IMR-90 (cell line): ENCODE measurements at regions not wholly inside any gene's neighbourhood (a gene's known extent, or its start where the extent isn't known, plus 50 kb on each side); places are given as distances from the start of the nearest gene placed in this dataset.

Source experiments
- ATAC-seq: fragments of 200-7000 bp; cut with Tn5 transposase; 2 replicates; pipeline ENCODE4 v1.9.1; 2020; ENCODE audit warnings: low read depth, mild to moderate bottlenecking, moderate library complexity
- BruUV-seq: library from RNA; stranded (reverse); fragments of 400-500 nt; replicated peaks from 2 replicates; lab custom pipeline; 2021; lab: Mats Ljungman, UMichigan
- CTCF ChIA-PET: fragments of 300-600 bp; formaldehyde crosslinking; extraction: SDS; loops from one replicate; lab custom pipeline; 2021; ENCODE audit warnings: antibody characterized with exemption; lab: Yijun Ruan, JAX
- POLR2A ChIA-PET: fragments of 300-600 bp; sonication (Branson Sonifier 250); formaldehyde crosslinking; loops from one replicate; lab custom pipeline; 2022; ENCODE audit warnings: antibody characterized with exemption; ENCODE audit not compliant: unreplicated experiment; lab: Charles Lee
- DNase-seq: peaks from one replicate; pipeline ENCODE4 v3.0.0; 2013
- H2AFZ ChIP-seq: replicated peaks from 2 replicates; pipeline ENCODE3; 2013; ENCODE audit warnings: low read length, mild to moderate bottlenecking; ENCODE audit not compliant: poor library complexity
- H2AK5ac ChIP-seq: 2 replicates; pipeline ENCODE4 v1.6.1; 2013; ENCODE audit warnings: low read depth, low read length, inconsistent platforms
- H2AK9ac ChIP-seq: replicated peaks from 2 replicates; pipeline ENCODE3; 2013; ENCODE audit warnings: mild to moderate bottlenecking, low read depth, low read length, moderate library complexity; ENCODE audit not compliant: poor library complexity
- H2BK120ac ChIP-seq: 2 replicates; pipeline ENCODE4 v1.6.1; 2013; ENCODE audit warnings: low read depth, low read length, inconsistent platforms
- H2BK15ac ChIP-seq: 3 replicates; pipeline ENCODE4 v1.6.1; 2013; ENCODE audit warnings: low read depth, low read length, inconsistent platforms
- H2BK20ac ChIP-seq: 2 replicates; pipeline ENCODE4 v1.6.1; 2013; ENCODE audit warnings: low read depth, mild to moderate bottlenecking, inconsistent platforms, low read length, moderate library complexity
- H2BK5ac ChIP-seq: 2 replicates; pipeline ENCODE4 v1.6.1; 2013; ENCODE audit warnings: mild to moderate bottlenecking, low read depth, low read length, inconsistent platforms; ENCODE audit not compliant: poor library complexity, severe bottlenecking
- H3K14ac ChIP-seq: replicated peaks from 2 replicates; pipeline ENCODE4 v1.6.1; 2013; ENCODE audit warnings: low read depth, low read length, inconsistent platforms
- H3K18ac ChIP-seq: 2 replicates; pipeline ENCODE4 v1.6.1; 2013; ENCODE audit warnings: low read depth, low read length, control low read depth
- H3K23ac ChIP-seq: 2 replicates; pipeline ENCODE4 v1.6.1; 2013; ENCODE audit warnings: low read depth, low read length, inconsistent platforms
- H3K27ac ChIP-seq: 2 replicates; pipeline ENCODE4 v1.5.1; 2013; ENCODE audit warnings: mild to moderate bottlenecking, control low read depth, low read length; ENCODE audit not compliant: insufficient read depth
- H3K27me3 ChIP-seq: 2 replicates; pipeline ENCODE4 v1.6.1; 2013; ENCODE audit warnings: low read length; ENCODE audit not compliant: control insufficient read depth, insufficient read depth
- H3K36me3 ChIP-seq: 2 replicates; pipeline ENCODE4 v1.6.1; 2013; ENCODE audit warnings: low read length, mixed read lengths; ENCODE audit not compliant: control insufficient read depth, insufficient read depth
- H3K4ac ChIP-seq: 2 replicates; pipeline ENCODE4 v1.6.1; 2013; ENCODE audit warnings: low read depth, low read length, inconsistent platforms
- H3K4me1 ChIP-seq: 2 replicates; pipeline ENCODE4 v1.6.1; 2013; ENCODE audit warnings: low read length, mixed read lengths; ENCODE audit not compliant: control insufficient read depth, insufficient read depth
- H3K4me2 ChIP-seq: 2 replicates; pipeline ENCODE4 v1.6.1; 2013; ENCODE audit warnings: low read depth, mild to moderate bottlenecking, control low read depth, low read length, moderate library complexity
- H3K4me3 ChIP-seq: 2 replicates; pipeline ENCODE4 v1.5.1; 2013; ENCODE audit warnings: low read depth, mild to moderate bottlenecking, control low read depth, low read length, moderate library complexity; ENCODE audit not compliant: insufficient read depth
- H3K56ac ChIP-seq: 2 replicates; pipeline ENCODE4 v1.6.1; 2013; ENCODE audit warnings: low read length, inconsistent platforms; ENCODE audit not compliant: insufficient read depth; ENCODE audit errors: extremely low read depth
- H3K79me1 ChIP-seq, 2 experiments: 2 replicates each; pipeline ENCODE4 v1.6.1; 2013; ENCODE audit warnings: low read length in 2 of 2, inconsistent platforms in 1 of 2, low read depth in 1 of 2
- H3K9ac ChIP-seq: 2 replicates; pipeline ENCODE4 v1.6.1; 2013; ENCODE audit warnings: low read depth, low read length, control low read depth
- H3K9me1 ChIP-seq: 2 replicates; pipeline ENCODE4 v1.6.1; 2013; ENCODE audit warnings: low read length, inconsistent platforms; ENCODE audit not compliant: insufficient read depth
- H3K9me3 ChIP-seq: 2 replicates; pipeline ENCODE4 v1.6.1; 2013; ENCODE audit warnings: low read length; ENCODE audit not compliant: control insufficient read depth, insufficient read depth
- H4K20me1 ChIP-seq: 2 replicates; pipeline ENCODE4 v1.6.1; 2013; ENCODE audit warnings: low read length, inconsistent platforms; ENCODE audit not compliant: insufficient read depth
- H4K5ac ChIP-seq: 2 replicates; pipeline ENCODE4 v1.6.1; 2013; ENCODE audit warnings: mild to moderate bottlenecking, low read depth, low read length, control low read depth
- H4K8ac ChIP-seq, 2 experiments: 2 replicates each; pipeline ENCODE4 v1.6.1; 2013; ENCODE audit warnings: low read depth in 2 of 2, low read length in 2 of 2, control low read depth in 1 of 2, inconsistent platforms in 1 of 2
- H4K91ac ChIP-seq: 2 replicates; pipeline ENCODE4 v1.6.1; 2013; ENCODE audit warnings: low read depth, low read length, inconsistent platforms; ENCODE audit not compliant: insufficient read depth
- BHLHE40 ChIP-seq: fragments of 150-350 bp; IDR thresholded peaks from 2 replicates; pipeline ENCODE4 v1.6.1; 2016; ENCODE audit warnings: mild to moderate bottlenecking, low read depth, low read length
- CHD1 ChIP-seq: IDR thresholded peaks from 2 replicates; pipeline ENCODE4 v1.6.1; 2012; ENCODE audit warnings: low read depth, low read length, improper control_type of control experiment
- CTCF ChIP-seq: conservative IDR thresholded peaks from 2 replicates; pipeline ENCODE4 v1.5.1; 2012; ENCODE audit warnings: mild to moderate bottlenecking, low read depth, low read length, improper control_type of control experiment
- FOS ChIP-seq: fragments of 150-350 bp; IDR thresholded peaks from 2 replicates; pipeline ENCODE4 v1.6.1; 2016; ENCODE audit warnings: low read depth, low read length
- MAZ ChIP-seq: IDR thresholded peaks from 2 replicates; pipeline ENCODE4 v1.6.1; 2012; ENCODE audit warnings: low read depth, mild to moderate bottlenecking, low read length, improper control_type of control experiment, moderate library complexity, borderline replicate concordance
- MXI1 ChIP-seq: IDR thresholded peaks from 2 replicates; pipeline ENCODE4 v1.6.1; 2012; ENCODE audit warnings: low read depth, mild to moderate bottlenecking, low read length, moderate library complexity, borderline replicate concordance
- NFE2L2 ChIP-seq: fragments of 150-350 bp; IDR thresholded peaks from 2 replicates; pipeline ENCODE4 v1.6.1; 2016; ENCODE audit warnings: low read depth, mild to moderate bottlenecking, low read length
- POLR2A ChIP-seq: IDR thresholded peaks from 2 replicates; pipeline ENCODE4 v1.6.1; 2012; ENCODE audit warnings: mild to moderate bottlenecking, low read depth, low read length
- RAD21 ChIP-seq: IDR thresholded peaks from 2 replicates; pipeline ENCODE4 v1.6.1; 2012; ENCODE audit warnings: low read length, improper control_type of control experiment
- RCOR1 ChIP-seq: IDR thresholded peaks from 2 replicates; pipeline ENCODE4 v1.6.1; 2012; ENCODE audit warnings: mild to moderate bottlenecking, low read length, improper control_type of control experiment; ENCODE audit not compliant: insufficient replicate concordance
- RFX5 ChIP-seq: IDR thresholded peaks from 2 replicates; pipeline ENCODE4 v1.8.0; 2012; ENCODE audit warnings: low read depth, mild to moderate bottlenecking, low read length, moderate library complexity
- SMC3 ChIP-seq: fragments of 150-350 bp; IDR thresholded peaks from 2 replicates; pipeline ENCODE4 v1.6.1; 2016; ENCODE audit warnings: low read depth, mild to moderate bottlenecking, antibody characterized with exemption, low read length, moderate library complexity
- USF2 ChIP-seq: fragments of 150-350 bp; IDR thresholded peaks from 2 replicates; pipeline ENCODE4 v1.6.1; 2017; ENCODE audit warnings: mild to moderate bottlenecking, antibody characterized with exemption, low read length, low read depth
- WGBS, 2 experiments: methylation state at CpG; one replicate each; pipeline versions ENCODE4 v1.1.5 to v1.1.7; 2013; ENCODE audit warnings: missing lambda C conversion rate in 2 of 2; ENCODE audit not compliant: insufficient read length in 1 of 2; ENCODE audit errors: extremely low coverage in 2 of 2; 5-methylcytosine and 5-hydroxymethylcytosine counted together
- dilution Hi-C: fragments of 300-500 bp; cut with HindIII; formaldehyde crosslinking; loops from one replicate; pipeline ENCODE4 v1.14.3; 2018; ENCODE audit warnings: low sequenced_read_pairs; ENCODE audit not compliant: unreplicated experiment
- in situ Hi-C: fragments of 300-500 bp; cut with MboI; formaldehyde crosslinking; loops from 3 replicates; pipeline ENCODE4 v1.14.3; 2019; ENCODE audit warnings: low sequenced_read_pairs, inconsistent platforms, mixed read lengths
- intact Hi-C: fragments of 100-400 bp; cut with micrococcal nuclease; formaldehyde crosslinking; loops from 2 replicates; pipeline ENCODE4 v1.10.0; 2022

GRCh38 chr6:106014955-106015354 lies 71.2 kb upstream of the PRDM1 start:
- Histone ChIP-seq H3K27me3 (no peaks in the 10 kb centered on the region), H4K5ac (no peak overlapping the region), H3K36me3 (no peaks in the 10 kb centered on the region), H3K56ac (no peak overlapping the region), H3K27ac (no peak overlapping the region), H2AK5ac (no peak overlapping the region), H3K9me3 (no peaks in the 10 kb centered on the region), H3K18ac (no peak overlapping the region), H2BK120ac (no peak overlapping the region), H3K4me1 (no peaks in the 10 kb centered on the region), H4K8ac (no peak overlapping the region), H3K14ac (no peak overlapping the region), H3K9me1 (peaks cover 9% of the 10 kb centered on the region), H2BK15ac (no peak overlapping the region), H2AFZ (no peak overlapping the region), H3K4ac (no peak overlapping the region), H2BK5ac (no peak overlapping the region), H3K4me2 (no peak overlapping the region), H3K9ac (no peak overlapping the region), H2BK20ac (no peak overlapping the region), H4K20me1 (no peaks in the 10 kb centered on the region), H3K4me3 (no peak overlapping the region), H3K23ac (no peak overlapping the region), H3K79me1 (no peaks in the 10 kb centered on the region), H2AK9ac (no peak overlapping the region), H4K91ac (no peak overlapping the region)
- intact Hi-C loops (no loop called here), in situ Hi-C loops (no loop called here), dilution Hi-C loops (no loop called here)
- no TSS peak for BruUV-seq
- ATAC-seq (no peak), DNase-seq (no peak)
- CTCF ChIA-PET: no interaction called here
- TF ChIP-seq NFE2L2 (no peak), MAZ (no peak), MXI1 (no peak), RFX5 (no peak), USF2 (no peak), SMC3 (no peak), CHD1 (no peak), RAD21 (no peak), POLR2A (no peak), CTCF (no peak), BHLHE40 (no peak), RCOR1 (no peak), FOS (no peak)
- no CpG with 5 or more reads among the region's 2 CpGs for WGBS, 2 experiments
- POLR2A ChIA-PET: no interaction called here
